ENCODE measurements at regions not wholly inside any gene's neighbourhood (a gene's known extent, or its start where the extent isn't known, plus 50 kb on each side); places are given as distances from the start of the nearest gene placed in this dataset.

DNA sequence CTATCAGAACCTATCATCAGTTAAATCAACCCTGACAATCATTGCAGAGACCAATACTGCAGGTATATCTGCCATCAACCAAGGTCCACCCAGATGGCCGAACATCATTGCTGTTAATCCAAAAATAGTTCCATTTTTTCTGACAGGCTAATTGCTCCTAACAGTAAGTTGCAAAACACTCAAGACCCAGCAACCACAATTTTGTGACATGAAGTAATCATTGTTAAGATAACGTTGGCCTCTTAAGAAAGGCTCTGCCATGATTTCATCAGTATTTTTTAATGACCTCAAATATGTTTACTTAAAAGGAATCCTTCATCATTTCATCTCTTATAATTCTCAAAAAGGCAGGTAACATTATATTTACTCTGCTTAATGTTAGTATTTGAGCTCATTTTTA lies 553.4 kb upstream of the POM121L12 start:
- DNase-seq (ENCODE audit: low read depth) = no peak

- DNase-seq (ENCODE audit: low read depth) = no peak
These were observed 553.9 kb upstream of the POM121L12 start for GRCh38 chr7:52481571-52481970.

DNA sequence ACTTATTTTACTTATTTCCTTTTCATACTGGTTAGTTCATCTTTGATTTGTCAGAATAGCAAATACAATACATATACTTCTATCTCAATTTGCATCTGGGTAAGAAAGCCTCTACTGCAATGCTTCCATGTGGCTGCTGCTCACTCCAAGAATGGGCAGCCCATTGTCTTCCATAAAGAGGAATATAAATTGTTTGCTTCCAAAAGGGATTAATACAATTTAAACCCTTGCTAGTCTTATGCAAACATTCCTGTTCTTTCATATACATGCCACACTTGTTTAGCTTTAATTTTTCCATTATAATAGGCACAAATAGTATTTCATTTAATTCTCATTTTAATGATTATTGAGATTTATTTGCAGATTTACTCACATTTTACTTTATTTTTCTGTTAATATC lies 555.4 kb upstream of the POM121L12 start:
- no peak for DNase-seq (ENCODE audit: low read depth)

- DNase-seq (ENCODE audit: low read depth) = no peak
These were observed 560.3 kb upstream of the POM121L12 start for GRCh38 chr7:52475001-52475582.

GRCh38 chr7:52473756-52474155 lies 561.7 kb upstream of the POM121L12 start:
- no peak for DNase-seq (ENCODE audit: low read depth)

GRCh38 chr7:52472006-52472620 lies 563.3 kb upstream of the POM121L12 start:
- DNase-seq (ENCODE audit: low read depth) = no peak

DNA sequence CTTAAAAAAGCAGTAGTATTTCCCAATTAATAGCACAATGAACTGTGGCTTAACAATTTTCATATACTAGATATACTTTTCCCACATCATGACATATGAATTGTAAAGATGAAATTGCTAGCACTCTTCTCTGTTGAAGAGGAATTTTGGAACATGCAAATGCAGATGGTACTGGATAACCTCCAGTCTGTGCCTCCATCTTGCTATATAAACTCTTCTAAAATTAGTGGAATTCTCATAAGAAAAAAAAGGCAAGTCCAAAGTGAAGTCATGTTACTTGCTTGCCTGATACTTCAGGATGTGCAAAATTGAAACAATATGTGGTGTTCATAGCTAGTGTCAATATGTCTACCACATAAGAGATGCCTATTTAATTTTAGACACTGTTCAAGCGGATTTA lies 570.2 kb upstream of the POM121L12 start:
- no peak for DNase-seq (ENCODE audit: low read depth)

GRCh38 chr7:52463341-52463740 lies 572.1 kb upstream of the POM121L12 start:
- no peak for DNase-seq (ENCODE audit: low read depth)

- DNase-seq (ENCODE audit: low read depth) = no peak
These were observed 573.0 kb upstream of the POM121L12 start for GRCh38 chr7:52462474-52462873.

GRCh38 chr7:52455571-52455970 lies 579.9 kb upstream of the POM121L12 start:
- no peak for DNase-seq (ENCODE audit: low read depth)

DNA sequence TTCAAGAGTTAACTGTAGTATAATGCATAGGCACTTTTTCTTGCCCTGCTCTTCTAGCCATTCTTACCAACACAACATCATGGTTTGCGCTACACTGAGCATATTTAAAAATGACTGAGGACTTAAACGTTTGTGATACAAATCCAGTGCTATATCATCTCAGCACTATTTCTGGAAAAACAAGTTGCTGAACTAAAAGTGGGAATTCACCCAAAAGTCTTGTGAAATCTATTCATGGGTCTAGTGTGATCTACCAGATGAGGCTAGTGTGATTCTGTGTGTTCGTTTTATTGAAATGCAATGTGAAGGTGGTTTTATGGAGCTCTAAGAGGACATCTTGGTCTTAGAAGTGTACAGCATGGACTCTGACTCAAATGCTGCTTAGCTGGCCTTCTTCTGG lies 584.6 kb upstream of the POM121L12 start:
- no peak for DNase-seq (ENCODE audit: low read depth)

- DNase-seq (ENCODE audit: low read depth) = no peak
These were observed 587.8 kb upstream of the POM121L12 start for GRCh38 chr7:52447581-52448180.

GRCh38 chr7:52436278-52436677 lies 599.2 kb upstream of the POM121L12 start:
- no peak for DNase-seq (ENCODE audit: low read depth)

DNA sequence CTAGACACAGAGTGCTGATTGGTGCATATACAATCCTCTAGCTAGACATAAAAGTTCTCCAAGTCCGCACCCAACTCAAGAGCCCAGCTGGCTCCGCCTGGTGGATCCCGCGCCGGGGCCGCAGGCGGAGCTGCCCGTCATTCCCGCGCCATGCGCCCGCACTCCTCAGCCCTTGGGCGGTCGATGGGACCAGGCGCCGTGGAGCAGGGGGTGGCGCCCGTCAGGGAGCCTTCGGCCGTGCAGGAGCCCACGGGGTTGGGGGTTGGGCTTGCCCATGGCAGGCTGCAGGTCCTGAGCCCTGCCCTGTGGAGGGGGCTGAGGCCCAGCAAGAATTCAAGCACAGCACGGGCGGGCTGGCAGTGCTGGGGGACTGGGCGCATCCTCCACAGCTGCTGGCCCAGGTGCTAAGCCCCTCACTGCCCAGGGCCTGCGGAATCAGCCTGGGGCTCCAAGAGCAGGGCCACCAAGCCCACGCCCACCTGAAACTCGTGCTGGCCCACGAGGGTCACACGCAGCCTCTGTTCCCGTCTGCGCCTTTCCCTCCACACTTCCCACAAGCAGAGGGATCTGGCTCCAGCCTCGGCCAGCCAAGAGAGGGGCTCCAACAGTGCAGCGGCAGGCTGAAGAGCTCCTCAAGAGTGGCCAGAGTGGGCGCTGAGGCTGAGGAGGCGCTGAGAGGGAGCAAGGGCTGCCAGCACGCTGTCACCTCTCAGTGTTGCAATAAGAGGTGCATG lies 604.2 kb upstream of the POM121L12 start:
- DNase-seq (ENCODE audit: low read depth) = no peak

DNA sequence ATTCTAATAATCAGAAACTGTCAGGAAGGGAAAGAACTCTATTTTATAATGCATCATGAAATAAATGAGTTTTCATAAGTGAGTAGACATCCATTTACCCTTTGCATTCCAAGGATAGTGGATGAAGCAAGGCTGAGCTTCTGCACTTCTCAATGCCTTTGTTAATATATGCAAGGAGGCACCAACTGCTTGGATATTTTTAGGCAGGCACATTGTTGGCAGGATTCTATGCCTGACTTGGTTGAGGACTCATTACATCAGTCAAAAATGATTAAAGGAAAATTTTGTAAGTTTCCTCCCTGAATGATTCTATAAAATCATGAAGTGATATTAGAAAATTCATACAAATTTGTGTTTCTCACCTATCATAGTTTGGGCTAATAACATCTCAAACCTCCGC lies 612.2 kb upstream of the POM121L12 start:
- no peak for DNase-seq (ENCODE audit: low read depth)

DNA sequence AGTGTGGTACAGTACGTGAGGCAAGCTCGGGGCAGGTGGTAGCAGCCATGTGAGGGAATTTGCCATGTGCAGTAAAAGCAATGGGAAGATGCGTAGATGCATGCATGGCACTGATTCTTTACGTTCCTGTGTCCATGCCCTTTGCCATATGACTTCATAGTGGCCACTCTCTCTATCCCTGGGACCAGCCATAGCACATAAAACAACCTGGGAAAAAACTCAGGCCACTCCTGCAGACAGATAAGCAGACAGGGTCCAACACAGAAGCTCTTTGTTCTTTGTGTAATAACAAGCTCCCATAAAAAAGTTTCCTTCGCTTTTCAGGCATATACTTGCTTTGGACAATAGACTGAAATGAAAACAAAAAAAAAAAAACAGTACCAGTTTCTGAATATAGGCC lies 622.4 kb upstream of the POM121L12 start:
- DNase-seq (ENCODE audit: low read depth) = no peak

GRCh38 chr7:52410032-52410431 lies 625.4 kb upstream of the POM121L12 start:
- no peak for DNase-seq (ENCODE audit: low read depth)

DNA sequence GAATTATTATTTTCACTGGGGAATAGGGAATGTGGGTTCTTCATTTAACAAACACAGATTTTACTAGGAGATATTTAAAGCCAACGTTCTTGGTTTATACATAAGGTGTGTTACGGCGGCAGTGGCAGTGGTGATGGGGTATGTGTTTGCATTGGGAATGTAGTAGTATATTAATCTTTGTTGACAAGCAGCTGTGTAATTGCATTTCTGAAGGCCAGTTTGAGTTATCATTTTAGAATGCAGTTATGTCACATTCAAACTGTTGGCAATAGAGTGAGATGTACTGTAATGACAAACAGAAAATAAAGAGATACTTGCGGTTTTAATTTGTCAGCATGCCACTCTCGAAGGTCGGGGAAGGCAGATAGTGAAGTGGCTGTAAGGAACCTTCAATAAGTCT lies 628.6 kb upstream of the POM121L12 start:
- DNase-seq (ENCODE audit: low read depth) = no peak

DNA sequence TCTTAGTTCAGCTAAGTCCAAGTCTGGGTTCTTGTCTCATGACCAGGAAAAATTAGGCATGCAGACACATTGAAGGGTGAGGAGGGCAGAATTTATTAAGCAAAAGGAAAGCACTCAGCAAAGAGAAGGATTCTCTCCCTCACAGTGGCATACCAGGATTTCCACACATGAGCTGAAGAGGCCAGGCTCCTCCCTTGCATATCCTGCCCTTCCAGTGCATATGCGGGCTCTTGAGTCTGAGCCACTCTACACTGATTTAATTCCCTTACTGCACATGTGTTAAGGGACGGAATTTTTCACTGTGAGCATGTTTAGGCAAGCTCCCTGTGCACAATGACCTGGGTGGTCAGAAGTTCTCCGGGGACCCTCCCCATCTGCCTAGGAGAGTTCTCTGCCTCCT lies 652.7 kb upstream of the POM121L12 start:
- no peak for DNase-seq (ENCODE audit: low read depth)

DNA sequence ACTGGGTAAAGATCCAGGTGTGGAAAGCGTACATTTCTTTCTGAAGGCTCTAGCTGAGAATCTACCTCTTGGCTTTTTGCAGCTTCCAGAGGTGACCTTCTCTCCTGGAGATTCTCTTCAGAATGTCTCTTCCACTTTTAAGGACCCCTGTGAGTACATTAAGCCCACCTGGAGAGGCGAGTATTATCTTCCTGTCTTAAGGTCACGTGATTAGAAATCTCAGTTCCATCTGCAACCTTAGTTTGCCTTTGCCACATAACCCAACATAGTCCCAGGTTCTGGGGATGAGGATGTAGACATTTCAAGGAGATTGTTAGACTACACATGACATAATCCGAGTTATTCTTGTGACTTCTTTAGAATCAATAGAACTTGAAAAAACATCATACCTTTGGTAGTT lies 665.5 kb upstream of the POM121L12 start:
- no peak for DNase-seq (ENCODE audit: low read depth)

- DNase-seq (ENCODE audit: low read depth) = no peak
These were observed 670.1 kb upstream of the POM121L12 start for GRCh38 chr7:52365349-52365748.

GRCh38 chr7:52362521-52362920 lies 672.9 kb upstream of the POM121L12 start:
- no peak for DNase-seq (ENCODE audit: low read depth)

DNA sequence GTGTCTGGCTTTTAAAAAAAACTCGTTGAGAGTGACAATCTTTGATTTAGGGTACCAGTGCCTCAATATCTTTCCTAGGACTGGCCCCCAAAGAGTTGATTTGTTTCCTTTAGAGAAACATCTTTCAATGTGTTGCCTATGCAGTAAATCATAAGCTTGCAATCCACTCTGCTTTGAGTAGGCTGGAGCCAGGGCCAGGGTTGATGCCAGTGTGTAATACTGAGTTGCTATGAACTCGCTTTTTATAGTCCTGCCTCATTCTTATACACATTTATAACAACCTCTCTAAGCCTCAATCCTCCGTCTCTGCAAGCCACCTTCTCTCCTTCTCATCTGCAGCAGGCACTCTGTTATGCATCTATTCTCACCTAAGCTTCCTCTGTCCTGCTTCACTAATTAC lies 674.9 kb upstream of the POM121L12 start:
- DNase-seq (ENCODE audit: low read depth) = no peak
